IPS-NIHi7 (cell line): ENCODE measurements at regions not wholly inside any gene's neighbourhood (a gene's known extent, or its start where the extent isn't known, plus 50 kb on each side); places are given as distances from the start of the nearest gene placed in this dataset.

Source experiments
- DNase-seq: peaks from one replicate; pipeline ENCODE4 v3.0.0; 2012; ENCODE audit warnings: mixed read lengths; ENCODE audit errors: extremely low spot score

DNA sequence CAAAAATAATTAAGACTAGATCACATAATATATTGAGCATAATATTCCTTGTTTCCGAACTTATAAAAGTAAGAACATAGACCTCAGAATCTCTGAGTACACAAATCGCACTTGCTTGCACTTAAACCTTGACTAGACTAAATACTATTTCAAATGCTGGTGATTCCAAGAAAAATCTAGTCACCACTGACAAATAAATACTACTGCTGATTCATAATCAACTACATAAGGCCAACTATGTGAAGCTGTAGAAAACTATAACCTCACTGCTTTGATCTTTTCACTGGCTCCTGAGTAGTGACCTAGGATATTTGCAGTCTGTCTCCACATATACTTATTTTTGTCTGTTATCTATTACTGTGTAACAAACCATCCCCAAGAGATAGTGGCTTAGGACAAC is 245.4 kb downstream of the DIO2 start:
- DNase-seq, result no peak

DNA sequence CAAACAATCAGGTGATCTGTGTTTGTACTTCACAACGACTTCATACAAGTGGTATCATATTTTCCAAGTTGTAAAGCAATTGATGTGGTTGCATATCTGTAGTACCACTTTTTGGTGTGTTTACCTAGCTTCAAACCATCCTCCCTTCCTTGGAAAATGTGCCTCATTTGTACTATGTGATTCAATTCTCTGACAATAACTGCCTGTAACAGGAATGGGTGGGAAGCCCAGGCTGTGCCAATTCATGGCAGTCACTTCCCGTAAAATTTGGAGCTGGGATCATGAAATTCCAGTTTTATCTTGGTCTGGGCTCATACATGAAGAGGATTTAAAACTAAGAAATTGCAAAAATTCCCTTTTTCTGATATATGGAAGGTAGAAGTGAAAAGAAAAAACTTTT is 250.1 kb downstream of the DIO2 start:
- no peak for DNase-seq

DNA sequence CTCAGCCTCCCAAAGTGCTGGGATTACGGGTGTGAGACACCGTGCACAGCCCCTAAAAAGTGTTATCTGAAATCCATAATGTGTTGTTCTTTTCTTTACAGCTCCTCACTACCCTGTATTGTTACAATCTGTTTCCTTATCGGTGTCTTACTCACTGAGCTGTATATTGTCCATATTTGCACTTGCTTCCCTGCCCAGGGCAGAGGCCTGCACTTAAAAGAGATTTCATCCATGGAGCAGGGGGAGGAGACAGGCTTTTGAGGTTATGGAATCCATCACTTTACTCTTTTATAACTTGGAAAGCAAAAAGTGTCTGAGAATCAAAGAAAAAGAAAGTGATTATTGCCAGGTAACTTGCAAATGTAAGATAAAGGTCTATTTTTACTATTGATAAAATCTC is 251.0 kb downstream of the DIO2 start:
- no peak for DNase-seq

DNA sequence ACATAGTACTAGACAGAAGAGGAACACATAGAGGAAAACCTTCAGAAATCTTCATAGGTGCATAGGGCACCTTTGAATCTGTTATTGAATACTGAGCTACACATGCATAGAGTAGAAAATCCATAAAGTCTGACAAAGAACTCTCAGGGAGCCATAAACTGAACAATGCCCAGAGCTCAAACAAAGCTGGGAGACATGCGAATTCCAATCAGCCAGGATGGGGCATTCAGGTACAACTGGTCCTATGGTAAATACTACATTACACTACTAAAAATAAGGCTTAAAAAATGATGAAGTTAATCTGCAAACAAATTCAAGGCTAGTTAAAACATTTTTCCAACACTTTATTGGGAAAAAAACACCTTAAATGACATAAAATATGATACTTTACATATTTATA is 259.7 kb downstream of the DIO2 start:
- DNase-seq, result no peak

DNA sequence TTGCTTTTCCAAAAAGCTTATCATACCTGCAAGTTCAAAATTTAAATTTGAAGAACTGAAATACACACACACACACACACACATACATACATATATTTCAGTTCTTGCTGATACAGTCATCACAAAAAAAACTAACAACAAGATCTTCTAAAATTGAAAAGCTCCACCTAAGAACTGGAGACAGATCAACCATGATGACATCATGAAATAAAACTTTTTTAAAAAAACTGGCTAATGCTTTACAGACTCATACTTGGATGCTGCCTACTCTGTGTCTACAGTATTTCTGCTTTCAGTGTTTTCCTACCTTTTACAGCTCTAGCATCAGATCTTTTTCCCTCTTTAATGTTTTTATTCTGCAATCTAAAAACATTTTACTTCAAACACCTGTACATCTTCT is 261.4 kb downstream of the DIO2 start:
- DNase-seq, result no peak

DNA sequence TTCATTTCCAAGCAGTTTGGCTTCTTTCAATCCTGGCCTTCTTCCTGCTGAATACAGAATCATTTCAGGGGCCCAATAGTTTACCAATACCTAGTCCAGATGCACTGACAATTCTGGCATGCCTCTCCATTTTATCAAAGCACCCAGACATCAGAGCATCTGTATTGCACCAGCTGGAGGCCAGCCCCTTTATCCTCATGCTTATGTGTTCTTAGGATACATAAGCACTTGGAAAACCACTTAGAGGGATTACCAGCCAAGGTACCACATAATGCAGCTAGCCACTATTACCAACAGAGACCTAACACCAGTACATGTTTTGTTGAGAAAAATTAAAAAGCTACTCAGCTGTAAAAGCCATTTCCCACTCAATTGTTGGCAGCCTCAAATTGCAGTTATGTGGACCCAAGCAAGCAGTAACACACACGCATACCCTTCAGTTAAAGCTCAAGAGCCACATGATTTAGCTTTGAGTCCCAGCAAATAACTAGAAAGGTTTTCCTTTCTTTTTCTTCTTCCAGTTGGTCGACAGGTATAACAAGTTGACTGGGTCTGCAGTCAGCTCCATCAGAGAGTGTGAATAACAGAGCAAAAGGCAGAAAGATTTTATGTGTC is 263.8 kb downstream of the DIO2 start:
- no peak for DNase-seq

DNA sequence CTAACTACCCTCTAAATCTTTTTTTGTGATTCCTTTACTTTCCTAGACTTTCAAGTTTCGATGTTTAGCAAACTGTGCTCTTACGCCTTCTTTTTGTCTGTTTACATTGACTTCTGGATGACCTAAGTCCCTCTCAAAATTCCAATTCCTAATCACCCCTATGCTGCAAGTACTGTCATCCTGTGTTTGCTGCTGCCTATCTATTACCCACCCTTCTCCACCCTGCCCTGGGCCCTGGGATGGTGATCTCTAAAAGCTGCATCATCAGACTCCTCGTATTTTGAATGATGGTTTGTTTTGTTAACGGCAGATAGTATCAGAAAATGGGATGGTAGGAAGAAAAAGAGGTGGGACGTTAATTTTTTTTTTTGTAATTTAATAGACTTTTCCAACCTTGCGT is 272.1 kb downstream of the DIO2 start:
- no peak for DNase-seq

DNA sequence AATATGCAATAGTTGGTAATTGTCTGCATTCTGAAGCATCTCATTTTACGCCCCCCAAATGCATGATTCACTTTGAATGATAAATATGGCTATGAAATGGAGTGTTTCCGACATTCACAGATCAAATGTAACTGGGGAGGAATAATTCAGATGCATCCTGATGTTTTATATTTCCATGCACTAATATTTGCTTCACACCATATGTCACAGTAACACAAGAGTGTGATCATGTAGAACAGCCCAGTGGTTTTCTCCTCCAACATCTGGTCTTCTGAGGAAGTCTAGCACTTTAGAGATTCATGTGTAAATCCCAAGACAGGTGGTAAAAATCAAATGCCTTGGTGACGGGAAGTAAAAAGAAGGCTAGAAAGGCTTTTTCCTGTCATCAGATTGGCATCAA is 273.1 kb downstream of the DIO2 start:
- no peak for DNase-seq

DNA sequence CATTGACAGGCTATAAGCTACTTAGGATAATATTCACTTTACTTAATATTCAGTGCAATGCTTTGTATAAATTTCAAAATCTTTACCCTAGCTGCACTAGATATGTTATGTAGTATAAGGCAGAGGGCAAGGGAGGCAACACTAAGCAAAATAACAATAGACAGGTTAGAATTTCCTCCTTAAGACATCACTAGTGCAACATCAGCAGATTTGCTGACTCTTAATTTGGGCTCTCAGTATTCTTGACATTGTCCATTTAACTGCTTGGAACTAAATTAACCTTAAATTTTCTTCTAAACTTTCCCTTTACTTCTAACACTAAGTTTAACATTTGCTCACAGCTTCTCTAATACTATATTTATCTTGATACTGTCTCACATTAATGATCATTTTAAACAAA is 273.9 kb downstream of the DIO2 start:
- DNase-seq, result no peak

DNA sequence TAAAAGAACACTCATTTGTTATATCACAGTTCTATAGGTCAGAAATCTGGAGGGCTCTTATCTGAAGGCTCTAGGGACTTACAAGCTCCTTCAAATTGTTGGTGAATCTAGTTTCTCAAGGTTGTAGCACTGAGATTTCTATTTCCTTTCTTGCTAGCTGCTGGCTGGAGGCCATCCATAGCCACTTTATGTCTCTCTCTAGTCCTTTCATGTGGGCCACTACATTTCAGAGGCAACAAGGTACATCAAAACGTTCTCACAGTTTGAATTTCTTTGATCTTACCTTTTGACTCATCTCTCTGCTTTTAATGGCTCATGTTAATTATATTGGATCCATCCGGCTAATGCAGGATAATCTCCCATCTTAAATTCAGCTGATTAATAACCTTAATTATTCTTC is 286.8 kb downstream of the DIO2 start:
- DNase-seq, result no peak

DNA sequence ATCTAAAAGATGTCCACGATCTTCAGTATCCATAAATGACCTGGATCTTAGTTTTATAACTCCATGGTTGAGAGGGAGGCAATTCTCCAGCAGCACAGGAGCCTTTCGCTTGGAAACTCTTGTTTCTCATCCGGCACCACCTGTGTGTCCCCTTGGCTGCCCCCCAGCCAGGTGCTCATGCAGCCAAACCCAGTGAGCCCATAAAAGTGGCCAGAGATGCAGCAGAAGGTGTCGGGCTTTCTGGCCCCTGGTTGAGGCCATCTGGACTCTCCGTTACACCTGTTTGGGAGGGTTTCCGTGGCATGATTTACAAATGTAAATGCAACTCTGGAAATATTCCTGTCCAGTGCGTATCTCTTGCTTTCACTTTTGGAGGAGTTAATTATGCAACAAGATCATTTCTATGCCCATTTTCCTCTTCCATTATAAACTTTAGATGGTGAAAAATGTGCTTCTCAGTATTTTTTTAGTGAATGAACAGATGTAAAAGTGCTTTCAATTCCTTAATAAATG is 291.1 kb downstream of the DIO2 start:
- DNase-seq, result no peak
